ENCODE measurements at regions not wholly inside any gene's neighbourhood (a gene's known extent, or its start where the extent isn't known, plus 50 kb on each side); places are given as distances from the start of the nearest gene placed in this dataset.

DNA sequence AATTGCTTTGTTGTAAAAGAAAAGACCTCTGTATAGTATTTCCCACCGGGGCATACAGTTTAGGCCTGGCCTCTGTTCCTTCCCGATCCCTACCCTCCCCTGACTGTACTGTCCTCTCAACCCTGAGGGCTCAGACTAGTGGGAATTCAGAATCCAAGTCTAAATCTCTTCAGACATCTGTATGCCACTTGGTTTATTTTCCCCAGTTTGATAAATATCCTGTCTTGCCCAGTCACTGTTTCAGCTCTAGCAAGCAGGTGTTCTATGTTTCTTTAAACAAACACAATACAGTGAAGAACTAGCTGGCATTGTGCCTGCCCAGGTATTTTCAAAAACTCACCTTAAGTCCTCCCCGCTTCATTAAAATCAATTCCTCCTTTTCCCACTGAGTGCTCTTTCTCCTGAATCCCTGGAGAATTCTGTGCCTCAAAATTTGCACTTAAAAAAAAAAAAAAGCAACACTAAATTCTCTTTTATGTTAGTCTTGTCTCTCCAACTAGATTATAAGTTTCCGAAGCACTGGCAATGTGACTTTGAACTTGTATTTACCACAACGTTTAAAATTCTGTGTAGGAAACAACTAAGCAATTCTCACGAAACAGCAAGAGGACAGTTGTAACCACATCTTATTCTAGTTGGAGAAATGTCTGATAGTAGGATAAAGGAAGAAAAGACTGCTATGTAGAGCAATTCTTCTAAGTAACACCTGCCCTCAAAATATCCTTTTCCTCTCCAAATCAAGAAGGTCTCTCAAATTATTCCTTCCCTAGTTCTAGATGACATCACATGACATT, 112.0 kb upstream of the CARMIL1 start:
- no peak for DNase-seq

DNA sequence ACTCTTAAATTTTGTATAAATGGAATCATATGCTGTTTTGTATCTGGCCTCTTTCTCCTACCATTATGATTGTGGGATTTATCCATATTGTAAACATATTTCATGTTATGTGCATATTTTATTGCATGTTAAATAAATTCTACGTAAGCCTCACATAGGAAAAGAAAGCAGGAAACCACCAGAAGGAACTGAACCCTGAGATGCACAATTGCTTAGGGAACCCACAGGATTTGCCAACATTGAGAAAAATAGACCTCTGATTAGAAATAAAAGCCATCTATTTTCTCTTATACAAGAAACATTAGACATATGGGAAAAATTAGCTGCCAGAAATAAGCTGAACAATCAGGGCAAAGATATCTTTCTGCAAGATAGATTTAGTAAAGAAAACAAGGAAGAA, 111.2 kb upstream of the CARMIL1 start:
- no peak for DNase-seq

DNA sequence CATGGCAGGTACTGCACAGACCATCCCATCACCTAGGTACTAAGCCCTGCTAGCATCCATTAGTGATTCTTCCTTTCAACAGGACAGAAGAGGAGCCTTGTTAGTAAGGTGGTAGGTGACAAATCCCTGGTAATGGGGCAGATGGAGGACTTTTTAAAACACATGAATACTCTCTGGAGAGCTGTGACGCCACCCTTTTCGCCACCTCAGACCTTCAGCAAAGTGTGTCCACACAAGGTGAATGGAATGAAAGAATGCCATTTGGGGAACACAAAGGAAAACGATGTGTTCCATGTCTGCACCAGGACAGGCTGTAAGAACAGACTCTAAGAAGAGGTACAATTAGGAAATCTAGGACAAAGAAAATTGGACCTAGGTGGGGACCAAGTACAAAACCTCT, 110.5 kb upstream of the CARMIL1 start:
- no peak for DNase-seq

DNA sequence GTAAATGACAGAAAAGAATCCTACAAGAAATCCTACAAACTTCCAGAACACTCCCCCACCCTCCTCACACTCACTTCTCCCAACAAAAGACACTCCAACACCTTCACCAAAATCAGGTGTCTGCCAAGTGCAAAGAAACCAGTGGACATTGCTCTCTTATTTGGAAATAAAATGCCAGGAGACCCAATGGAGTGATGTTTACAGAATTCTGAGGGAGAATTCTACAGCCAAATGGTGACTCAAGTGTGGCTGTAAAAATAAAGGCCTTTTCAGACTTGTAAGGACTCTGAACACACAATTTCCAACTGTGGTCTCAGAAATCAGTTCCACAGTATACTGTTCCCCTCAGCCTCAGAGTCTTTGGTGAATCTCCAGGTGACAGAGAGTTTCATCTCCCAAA, 109.6 kb upstream of the CARMIL1 start:
- no peak for DNase-seq

DNA sequence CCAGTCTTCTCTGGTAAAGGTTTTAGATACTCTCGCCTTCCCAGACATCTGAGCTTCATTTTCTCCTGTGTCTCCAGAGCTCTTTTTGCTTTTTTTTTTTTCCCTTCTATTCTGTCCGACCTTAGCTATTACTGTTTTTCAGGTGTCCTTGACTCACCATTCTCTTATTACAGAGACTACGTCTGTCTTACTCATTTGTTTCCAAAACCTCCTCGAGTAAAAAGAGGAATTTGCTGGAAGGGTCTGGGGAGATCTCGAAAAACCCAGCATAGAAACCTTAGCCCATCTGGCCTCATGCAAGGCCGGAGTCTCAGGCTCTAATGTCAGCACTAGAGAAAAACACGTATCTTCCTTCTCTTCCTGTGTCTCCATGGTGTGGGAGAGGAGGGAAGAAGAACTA, 109.2 kb upstream of the CARMIL1 start:
- DNase-seq: no peak

DNA sequence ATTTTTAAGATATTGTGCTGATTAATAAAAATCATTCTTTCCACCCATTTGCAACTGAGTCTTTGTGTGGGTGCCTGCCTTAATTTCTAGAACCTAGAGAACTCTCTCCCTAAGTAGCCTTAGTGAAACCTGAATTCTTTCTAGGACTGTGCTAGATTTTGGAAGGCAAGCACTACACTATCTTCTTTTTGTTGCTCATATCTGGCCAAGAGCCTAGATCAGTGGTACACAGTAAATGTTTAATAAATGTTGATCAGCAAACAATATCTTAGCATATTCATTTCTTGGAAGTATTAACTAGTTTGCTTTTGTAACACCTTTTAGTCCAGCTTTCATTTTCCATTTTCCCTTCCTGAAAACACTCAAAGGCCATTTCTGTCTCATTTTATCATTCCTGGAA, 108.5 kb upstream of the CARMIL1 start:
- no peak for DNase-seq

DNA sequence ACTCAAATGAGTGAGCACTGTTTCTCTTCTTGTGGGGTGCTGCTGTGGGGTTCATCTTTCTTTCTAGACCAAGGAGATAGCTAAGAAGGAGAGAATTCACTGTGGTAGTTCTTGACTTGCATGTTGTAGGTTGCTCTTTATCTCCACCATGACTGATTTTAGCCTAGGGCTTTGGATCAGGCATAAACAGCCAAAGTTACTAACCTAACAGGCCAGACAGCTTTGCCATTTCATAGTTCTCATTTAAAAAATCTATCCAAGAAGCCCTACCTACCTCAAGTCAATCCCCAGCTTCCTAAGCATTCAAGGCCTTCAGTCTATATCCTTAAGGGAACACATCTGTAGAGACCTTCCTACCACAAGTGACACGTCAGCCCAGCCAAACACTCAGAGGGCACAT, 107.9 kb upstream of the CARMIL1 start:
- DNase-seq: no peak

DNA sequence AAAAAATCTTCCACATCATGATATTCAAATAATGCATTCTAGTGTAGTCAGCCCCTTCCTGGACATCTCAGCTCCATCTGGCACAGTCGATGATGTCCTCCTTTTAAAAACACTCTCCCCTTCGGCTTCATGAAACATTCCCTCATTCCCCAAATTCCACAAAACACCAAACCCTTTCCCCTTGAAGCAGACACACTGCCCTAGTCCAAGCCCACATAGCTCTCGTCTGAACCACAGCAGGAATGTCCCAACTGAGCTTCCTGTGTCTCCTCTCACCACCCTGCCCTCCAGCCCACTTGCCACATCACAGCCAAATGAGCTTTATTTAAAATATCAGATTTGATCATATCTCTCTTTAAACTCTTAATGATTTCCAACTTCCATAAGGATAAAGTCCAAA, 106.4 kb upstream of the CARMIL1 start:
- DNase-seq: no peak

DNA sequence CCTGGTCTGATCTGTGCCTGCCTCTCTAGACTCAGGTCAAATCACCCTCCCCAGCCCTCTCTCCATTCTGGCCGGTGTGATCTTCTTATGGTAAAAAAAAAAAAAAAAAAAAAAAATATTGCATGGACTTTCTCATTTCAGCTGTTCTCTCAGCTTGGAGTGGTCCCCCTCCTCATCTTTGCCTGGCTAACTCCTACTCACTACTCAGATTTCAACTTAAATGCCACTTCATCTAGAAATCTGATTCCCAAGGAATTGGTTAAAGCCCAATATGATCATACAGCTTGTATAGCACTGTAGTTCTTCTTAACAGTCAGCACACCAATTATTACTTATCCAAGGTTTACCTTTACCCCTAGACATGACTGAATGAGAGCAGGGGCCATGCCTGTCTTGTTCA, 105.9 kb upstream of the CARMIL1 start:
- no peak for DNase-seq

DNA sequence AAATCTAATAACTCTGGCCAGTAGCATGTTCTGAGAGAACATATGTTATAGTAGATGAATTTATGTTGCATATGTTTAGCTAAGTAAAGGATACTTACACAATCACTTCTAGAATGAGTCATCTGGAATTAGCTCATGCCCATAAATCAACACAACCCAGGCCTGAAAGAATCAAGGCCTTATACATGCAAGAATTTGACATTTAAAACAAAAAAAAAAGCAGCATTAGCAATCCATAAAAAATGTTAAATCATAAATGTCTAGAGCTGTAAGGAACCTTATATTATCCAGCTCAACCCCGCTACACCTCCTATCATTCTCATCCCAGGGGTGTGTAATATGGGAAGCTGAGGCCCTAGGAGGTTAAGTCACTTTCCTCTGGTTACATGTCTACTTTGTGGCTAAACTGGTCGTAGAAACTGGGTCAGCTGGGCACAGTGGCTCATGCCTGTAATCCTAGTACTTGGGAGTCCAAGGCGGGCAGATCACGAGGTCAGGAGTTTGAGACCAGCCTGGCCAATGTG, 105.2 kb upstream of the CARMIL1 start:
- DNase-seq: no peak

DNA sequence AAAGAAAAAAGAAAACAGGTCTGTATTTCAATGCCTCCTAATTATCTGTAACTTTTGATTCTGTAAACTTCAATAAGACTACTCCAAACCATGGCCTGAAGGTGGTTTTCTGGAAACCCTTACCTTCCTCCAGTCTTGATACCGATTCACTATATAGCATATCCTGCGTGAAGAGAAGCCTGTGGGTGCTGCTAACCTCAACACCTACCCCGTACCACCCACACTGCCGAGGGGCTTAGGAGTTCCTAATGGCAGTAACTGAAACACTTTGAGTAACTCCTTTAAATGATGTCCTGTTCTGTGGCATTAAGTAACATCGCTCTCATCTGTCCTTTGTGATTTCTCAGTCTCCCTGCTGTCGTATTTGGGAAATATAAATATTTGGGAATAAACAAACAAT, 104.5 kb upstream of the CARMIL1 start:
- no peak for DNase-seq

DNA sequence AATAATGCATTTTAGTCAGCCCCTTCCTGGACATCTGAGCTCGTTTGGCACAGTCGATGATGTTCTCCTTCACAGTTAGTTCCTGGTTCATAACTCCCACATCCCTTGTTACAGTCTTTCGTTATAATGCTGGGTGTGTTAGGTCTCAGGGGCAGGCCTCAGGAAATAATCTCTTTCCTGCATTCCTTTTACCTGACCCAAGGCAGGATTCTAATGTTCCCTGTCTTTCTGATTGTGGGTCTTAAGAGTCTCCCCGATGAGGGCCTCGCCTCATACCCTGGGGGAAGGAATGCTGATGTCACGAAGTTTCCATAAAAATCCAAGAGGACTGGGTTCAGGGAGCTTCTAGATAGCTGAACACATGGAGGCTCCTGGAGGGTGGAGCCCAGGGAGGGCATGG, 104.0 kb upstream of the CARMIL1 start:
- DNase-seq: no peak

DNA sequence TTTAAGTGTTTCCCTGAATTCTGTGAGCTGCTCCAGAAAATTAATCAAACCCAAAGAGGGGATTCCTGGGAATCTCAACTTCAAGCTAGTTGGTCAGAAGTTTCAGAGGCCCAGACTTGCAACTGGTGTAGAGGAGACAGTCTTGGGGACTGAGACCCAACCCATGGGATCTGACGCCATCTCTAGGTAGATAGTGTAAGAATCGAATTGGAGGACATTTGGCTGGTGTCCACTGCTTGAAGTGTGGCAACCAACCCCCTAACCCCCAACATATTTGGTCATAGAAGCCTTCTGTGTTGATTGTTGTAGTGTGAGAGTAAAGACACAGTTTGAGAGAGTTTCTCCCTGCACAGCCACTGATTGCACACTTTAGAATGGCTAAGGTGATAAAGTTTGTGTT, 103.5 kb upstream of the CARMIL1 start:
- peak; percentile 5 for DNase-seq

DNA sequence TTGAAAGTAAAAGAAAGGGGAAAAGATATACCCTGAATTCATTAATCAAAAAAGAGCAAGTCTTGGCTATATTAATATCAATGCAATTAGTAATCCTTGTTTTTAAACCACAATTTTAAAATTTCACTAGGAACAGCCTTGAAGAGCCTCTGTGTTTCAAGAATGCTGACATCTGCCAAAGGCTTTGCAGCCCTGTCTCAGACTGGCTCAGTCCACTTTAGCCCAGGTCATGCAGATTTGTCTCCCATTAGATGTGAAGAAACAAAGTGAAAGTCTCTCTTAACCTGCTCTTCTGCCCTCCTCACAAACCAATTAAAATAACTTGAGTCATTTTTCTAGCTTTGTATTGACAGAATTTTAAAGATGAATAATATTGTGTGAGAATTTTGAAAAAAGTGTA, 102.7 kb upstream of the CARMIL1 start:
- no peak for DNase-seq

DNA sequence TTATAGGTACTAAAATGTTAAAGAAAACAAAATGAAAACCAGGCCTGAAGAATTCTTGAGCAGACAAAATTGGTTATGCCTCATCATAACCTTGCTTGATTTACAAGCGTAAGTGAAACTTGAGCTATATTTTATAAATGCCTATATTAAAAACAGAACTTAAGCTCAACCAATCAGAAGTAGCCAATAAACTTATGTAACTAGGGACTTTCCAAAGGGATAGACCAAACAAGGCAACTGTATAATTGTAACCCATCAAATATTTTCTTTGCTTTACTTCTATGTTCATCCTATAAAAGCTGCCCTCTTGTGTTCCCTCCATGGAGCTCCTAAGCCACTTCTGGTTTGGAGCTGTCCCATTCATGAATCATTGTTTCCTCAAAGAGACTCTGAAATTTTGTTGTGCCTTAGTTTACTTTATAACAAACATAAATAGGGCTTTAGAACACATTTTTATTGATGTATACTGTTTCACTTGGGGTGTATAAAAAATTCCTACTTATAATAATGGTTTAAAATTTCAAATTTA, 101.6 kb upstream of the CARMIL1 start:
- no peak for DNase-seq

DNA sequence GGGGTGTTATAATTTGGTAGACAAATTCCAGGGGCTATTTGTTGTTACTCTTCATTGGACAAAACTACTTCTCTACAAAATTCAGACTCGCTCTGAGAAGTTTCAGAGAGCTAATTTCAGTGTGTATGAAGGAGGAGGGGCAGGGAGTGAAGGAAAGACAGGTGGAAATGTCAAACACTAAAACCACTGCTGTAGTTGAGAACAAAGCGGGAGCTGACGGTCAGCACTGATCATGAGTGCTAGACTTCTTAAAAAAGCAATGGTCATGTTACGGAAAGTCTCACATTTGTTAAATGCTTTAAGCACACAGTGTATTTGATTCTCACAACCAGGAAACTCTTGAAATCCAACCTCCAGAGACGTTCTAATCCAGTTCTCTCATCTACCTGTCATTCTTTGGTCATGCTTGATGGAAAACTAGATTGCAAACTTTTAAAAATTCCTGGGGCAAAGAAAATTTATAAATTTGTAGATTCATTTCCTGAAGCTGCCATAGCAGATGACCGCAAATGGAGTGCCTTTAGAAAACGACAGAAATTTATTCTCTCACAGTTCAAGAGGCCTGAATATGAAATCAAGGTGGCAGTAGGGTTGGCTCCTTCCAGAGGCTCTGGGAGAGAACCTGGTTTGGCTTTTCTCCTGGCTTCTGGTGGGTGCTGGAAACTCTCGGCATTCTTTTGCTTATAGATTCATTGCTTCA, 100.7 kb upstream of the CARMIL1 start:
- no peak for DNase-seq

DNA sequence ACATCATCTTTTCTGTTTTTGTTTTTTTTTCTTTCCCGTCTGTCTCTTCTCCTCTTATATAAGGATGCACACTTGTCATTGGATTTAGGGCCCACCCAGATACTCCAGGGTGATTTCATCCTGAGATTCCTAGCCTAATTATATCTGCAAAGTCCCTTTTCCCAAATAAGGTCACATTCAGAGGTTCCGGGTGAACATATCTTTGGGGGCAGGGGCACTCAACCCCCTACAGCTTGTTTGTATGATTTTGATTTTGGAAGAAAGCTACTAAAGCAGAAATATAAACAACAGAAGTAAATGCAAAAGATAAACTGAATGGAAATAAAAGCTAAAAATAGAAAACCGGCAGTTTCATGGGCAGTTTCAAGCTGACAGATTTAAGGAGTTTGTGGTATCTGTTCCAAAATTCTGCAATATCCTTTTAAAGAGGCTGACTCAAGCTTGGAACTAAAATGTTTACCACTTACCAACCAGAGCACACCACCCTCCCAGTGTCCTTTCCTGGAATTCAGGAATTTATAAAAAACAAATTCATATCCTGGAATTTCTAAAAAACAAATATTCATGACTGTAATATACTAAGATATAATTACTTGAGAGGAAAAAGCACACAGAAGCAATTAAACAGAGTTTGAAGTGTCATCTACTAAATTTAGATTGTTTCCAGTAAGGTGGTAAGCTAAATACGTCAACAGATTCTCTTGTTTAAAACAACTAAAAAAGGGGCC, 100.0 kb upstream of the CARMIL1 start:
- no peak for DNase-seq

DNA sequence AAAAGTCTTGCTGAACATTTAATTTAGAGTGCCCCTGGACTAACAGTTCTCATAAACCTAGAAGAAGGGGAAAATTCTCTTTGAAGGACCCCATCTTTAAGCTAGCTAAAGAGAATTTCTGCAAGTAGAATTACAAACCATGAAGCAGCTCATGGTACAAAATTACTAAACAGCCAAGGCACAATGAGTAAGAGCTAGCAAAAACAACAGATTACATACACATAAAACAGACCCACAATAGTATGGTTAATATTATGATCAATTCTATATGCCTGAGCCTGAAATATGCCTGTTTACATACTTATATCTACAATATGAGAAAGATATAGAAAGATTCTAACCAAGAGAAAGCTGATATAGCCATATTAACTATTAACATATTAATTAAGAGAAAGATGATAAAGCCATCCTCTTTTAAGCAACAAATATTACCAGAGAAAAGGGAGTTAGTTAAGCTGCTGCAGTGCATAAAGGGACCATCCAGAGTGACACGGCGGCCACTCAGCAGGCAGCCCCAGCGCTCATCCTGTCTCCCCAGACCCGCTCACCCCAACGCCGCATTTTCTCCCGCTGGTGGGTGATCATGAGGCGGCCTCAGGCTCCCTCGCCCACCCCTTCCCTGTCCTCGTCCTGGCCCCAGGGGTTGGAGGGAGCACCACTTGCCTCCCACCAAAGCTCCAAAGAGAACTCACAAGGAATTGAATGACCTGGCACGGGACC, 98.4 kb upstream of the CARMIL1 start:
- no peak for DNase-seq

DNA sequence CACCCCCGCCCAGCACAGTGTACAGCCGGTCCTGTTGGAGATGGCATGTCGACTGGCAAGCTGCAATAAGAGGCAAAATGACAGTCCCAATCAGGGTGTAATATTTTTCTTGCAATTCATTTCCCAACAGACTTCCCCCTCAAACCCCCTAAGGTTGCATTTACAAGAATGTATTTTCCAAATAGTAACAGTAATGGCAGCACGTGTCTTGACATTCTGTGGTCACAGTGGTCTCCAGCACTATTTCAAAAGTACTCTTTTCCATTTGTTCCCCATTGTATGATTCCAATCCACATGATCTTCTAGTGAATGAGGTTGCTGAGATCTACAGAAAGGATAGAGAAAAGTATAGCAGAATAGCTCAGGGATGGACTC, 97.8 kb upstream of the CARMIL1 start:
- DNase-seq: no peak

DNA sequence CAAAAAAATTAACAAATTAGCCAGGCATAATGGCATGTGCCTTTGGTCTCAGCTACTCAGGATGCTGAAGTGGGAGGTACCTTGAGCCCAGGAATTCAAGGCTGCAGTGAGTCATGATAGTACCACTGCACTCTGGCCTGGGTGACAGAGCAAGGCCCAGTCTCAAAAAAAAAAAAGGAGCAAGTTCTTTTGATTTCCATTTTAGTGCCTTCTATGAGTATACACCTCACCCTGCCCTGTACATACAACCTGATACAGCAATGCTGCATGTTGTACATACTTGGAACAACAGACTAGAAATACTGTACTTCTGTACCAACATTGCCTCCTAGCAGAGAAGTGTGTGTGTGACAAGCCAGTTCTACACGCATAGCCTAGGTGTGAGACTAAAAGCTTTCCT, 97.3 kb upstream of the CARMIL1 start:
- no peak for DNase-seq

DNA sequence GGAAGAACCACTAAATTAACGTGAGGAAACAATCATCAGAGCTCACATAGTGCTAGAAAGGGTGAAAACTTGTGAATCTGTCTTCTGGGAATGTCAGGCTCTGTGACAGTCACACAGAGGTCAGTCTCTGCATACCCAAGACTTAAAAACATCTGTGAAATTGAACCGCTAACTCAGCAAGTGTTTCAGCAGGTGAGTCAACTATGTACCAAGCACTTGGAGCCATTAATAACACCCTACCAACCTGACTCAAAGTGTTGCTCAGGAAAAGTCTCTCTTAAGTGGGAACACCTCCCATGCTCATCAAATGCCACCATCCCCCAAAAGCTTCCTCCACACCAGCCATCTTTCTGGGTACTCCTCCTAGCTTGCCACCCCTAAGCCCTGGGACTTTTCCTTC, 92.3 kb upstream of the CARMIL1 start:
- DNase-seq: no peak

DNA sequence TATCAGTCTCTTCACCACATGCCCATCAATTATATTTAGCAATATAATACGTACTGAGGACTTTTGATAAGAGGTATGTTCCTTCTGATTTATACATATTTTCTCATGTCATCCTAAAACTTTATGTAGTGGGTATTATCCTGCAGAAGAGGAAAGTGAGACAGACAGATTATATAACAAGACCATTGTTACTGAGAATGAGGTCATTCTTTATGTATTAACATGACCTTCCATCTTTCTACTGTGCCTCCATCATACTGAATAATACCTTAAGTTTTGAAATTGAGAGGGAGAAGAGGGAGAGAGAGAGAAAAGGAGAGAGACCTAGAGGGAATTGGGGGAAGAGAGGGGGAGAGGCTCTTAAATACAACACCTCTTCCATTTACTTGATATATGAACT, 90.9 kb upstream of the CARMIL1 start:
- no peak for DNase-seq
